ENCODE measurements at regions not wholly inside any gene's neighbourhood (a gene's known extent, or its start where the extent isn't known, plus 50 kb on each side); places are given as distances from the start of the nearest gene placed in this dataset.
"Not testable (repeated sequence)": the region's sequence is repeated elsewhere in the genome, so short reads cannot be mapped to it uniquely, and the experiment has no call there.

DNA sequence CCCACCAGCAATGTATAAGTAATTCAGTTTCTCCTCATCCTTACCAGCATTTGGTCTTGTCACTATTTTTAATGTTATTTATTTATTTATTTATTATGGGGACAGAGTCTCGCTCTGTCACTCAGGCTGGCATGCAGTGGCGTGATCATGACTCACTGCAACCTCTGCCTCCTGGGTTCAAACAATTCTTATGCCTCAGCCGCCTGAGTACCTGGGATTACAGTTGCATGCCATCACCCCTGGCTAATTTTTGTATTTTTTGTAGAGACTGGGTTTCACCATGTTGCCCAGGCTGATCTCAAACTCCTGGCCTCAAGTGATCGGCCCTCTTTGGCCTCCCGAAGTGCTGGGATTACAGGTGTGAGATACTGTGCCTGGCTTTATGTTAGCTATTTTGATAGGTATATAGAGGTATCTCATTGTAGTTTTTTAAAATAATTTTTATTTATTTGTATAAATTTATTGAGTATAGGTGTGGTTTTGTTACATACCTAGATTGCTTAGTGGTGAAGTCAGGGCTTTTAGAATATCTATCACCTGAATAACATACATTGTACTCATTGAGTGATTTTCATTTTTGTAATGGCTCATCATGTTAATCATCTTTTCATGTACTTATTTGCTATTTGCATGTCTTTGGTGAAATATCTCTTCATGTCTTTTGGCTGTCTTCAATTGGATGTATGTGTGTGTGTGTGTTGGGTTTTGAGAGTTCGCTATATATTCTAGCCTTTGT, 53.3 kb downstream of the TANC2 start:
- DNase-seq: no peak
- ATAC-seq (ENCODE audit: poor library complexity): no peak
- intact Hi-C loops (cut with DNase I): no loop called here

DNA sequence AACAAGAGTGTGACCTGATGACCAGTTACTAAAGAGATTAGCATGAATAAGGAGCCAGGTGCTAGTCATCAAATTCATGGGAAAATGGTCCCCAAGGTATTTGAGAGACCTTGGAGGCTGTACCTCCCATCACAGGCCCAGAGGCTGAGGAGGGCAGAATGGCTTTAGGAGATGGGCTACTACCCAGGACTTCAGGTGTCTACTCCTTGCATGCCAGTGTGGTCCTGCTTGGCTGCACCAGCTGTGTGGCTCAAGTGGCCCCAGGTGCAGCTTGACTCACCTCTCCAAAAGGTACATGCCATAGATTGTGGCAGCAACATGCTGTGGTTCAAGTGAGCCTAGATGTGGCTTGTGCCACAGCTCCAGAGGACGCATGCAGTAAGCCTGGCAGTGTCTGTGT, 56.5 kb downstream of the TANC2 start:
- ATAC-seq (ENCODE audit: poor library complexity) (no peak), DNase-seq (no peak)
- intact Hi-C loops (cut with DNase I): no loop called here

DNA sequence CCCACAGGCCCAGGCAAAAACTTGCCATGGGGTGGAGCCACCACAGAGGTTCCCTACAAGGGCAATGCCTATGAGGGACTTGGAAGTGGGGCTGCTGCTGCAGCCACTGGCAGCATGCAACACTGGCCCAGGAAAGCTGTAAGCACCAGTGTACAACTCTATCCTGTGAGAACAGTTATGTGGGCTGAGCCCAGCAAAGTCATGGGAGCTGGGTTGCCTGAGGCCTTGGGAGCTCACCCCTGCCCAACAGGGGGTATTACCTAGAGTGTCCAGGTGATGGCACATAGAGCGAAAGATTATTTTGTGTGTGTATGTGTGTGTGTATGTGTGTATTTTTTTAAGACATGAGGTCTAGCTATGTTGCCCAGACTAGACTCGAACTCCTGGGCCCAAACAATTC, 57.0 kb downstream of the TANC2 start:
- intact Hi-C loops (cut with DNase I): no loop called here
- DNase-seq: no peak
- ATAC-seq (ENCODE audit: poor library complexity): no peak

DNA sequence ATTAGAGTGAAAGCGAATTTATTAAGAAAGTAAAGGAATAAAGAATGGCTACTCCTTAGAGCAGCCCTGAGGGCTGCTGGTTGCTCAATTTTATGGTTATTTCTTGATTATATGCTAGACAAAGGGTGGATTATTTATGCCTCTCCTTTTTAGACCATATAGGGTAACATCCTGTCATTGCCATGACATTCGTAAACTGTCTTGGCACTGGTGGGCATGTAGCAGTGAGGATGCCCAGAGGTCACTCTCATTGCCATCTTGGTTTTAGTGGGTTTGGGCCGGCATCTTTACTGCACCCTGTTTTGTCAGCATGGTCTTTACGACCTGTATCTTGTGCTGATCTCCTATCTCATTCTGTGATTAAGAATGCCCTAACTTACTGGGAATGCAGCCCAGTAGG, 58.2 kb downstream of the TANC2 start:
- intact Hi-C loops (cut with DNase I): no loop called here
- DNase-seq (no peak), ATAC-seq (ENCODE audit: poor library complexity) (no peak)

DNA sequence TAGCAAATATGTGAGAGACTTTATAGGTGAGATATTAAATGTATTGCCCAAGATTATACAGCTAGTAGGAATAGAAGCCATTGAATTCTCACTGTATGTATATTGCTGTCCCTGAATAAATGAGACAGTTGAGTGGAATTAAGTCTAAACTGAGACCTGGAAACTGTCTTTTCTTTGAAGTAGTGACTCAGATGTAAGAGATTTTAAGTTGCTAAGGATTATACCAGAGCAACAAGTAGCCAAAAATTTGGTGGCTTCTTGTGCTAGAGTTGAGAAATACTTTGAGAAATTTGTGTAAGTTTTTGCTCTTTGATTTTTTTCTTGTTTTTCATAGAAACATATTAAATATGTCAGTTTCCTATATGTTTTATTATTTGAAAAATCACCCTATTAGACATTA, 58.7 kb downstream of the TANC2 start:
- no peak for ATAC-seq (ENCODE audit: poor library complexity)
- intact Hi-C loops (cut with DNase I): no loop called here
- DNase-seq: no peak

DNA sequence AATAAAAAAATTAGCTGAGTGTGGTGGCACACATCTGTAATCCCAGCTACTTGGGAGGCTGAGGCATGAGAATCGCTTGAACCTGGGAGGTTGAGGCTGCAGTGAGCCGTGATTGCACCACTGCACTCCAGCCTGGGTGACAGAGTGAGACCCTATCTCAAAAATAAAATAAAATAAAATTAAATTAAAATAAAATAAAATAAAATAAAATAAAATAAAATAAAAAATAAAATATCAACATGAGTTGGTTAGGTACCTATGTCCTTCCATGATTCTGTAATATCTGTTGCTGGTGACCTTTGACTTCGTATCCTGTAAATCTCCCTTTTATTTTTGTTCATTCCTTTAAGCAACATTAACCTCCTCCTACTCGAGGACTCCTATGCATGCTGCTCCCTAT, 59.6 kb downstream of the TANC2 start:
- DNase-seq; intact Hi-C loops (cut with DNase I); ATAC-seq (ENCODE audit: poor library complexity): not testable (repeated sequence)

DNA sequence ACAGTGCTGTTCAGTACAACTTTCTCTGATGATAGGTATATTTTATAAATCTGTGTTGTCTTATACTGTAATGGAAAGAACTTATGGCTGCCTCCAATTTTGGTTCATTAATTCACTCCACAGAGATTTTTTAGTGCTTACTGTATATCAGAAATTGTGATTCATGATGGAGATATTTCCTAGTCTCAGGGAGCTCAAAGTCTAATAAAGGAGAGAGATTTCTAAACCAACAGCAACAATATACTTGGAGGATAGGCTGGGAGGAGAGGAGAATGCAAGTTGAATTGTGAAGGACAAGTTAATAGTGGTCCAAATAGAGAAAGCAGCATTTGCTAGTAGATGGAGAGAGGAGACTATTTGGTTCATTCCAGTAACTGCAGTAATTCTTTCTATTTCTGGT, 63.5 kb downstream of the TANC2 start:
- no peak for ATAC-seq (ENCODE audit: poor library complexity)
- intact Hi-C loops (cut with DNase I): no loop called here
- no peak for DNase-seq

DNA sequence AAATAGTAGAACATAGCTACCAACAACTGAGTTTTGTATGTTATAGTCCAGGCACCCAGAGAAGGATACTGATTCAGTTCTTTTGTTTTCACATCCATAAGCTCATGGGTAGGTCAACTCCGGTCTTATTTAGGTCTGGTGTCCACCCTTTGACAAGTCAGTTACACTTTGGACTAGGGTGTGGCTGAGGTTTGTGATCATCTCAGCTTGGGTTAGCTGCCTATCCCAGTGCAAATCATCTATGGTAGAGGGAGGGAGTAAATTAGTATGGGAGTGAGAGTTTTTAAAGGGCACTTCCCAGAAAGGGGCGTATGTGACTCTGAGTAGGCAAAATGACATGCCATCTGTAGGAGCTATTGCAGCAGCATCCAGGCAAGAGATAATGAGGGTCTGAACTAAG, 66.1 kb downstream of the TANC2 start:
- intact Hi-C loops (cut with DNase I): no loop called here
- no peak for DNase-seq
- ATAC-seq (ENCODE audit: poor library complexity): no peak

DNA sequence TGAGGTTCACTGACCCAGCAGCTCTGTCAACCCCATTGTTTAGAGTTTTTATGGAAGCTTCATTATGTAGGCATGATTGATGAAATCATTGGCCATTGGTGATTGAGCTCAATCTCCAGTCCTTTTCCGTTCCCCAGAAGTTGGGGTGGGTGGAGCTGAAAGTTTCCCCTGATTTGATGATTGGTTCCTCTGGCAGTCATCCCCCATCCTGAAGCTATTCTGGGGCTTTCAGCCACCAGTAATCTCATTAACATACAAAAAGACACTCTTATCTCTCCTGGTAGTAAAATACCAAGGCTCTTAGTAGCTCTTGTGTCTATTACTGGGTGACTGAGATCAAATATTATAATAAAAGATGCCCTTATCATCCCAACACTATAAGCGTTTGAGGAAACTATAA, 67.1 kb downstream of the TANC2 start:
- DNase-seq (no peak), ATAC-seq (ENCODE audit: poor library complexity) (no peak)
- intact Hi-C loops (cut with DNase I): no loop called here

DNA sequence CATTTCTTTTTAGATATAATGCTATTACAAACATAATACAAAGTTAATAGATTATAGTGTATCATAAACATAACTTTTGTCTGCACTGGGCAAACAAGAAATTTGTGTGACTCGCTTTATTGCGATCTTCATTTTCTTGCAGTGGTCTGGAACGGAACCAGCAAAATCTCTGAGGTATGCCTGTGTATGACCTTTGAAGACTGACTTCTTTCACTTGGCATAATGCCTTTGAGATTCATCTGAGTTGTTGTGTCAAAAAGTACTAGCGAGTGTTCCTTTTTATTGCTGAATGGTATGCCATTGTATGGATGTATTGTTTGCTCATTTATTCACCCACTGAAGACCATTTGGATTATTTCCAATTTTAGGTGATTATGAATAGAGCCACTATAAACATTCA, 69.2 kb downstream of the TANC2 start:
- intact Hi-C loops (cut with DNase I): no loop called here
- no peak for DNase-seq

DNA sequence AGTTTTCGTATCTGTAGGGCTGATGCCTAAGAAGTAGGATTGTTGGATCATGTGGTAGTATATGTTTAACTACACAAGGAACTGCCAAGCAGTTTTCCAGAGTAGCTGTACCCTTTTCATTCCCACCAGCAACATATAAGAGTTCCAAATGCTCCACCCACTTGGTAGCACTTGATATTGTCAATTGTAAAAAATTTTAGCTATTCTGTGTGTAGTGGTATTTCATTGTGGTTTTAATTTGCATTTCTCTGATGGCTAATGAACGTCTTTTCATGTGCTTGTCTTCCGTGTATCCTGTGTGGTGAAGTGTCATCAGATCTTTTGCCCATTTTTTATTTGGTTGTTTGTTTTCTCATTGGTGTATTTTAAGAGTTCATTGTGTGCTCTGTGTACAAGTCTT, 69.7 kb downstream of the TANC2 start:
- no peak for DNase-seq
- intact Hi-C loops (cut with DNase I): no loop called here
- no peak for ATAC-seq (ENCODE audit: poor library complexity)

More for the DNA sequence above, 69.2 kb downstream of the TANC2 start:
- no peak for ATAC-seq (ENCODE audit: poor library complexity)

DNA sequence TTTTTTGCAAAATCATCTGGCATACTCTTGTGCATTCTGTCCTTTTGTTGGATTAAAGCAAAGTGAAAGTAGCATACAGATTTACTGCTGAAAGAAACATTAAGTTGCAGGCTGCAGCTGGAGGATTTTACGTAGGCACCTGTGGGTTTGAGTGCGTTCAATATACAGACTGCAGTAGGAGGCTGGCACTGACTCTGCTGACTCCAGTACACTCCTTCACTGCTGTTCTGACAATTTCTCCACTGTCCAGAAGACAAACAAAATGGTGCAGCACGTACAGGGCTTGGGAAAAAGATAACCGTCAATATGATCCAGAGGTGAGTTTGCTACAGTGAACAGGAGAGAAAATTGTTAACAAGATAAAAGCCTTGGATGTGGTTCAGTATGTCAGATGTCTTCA, 73.3 kb downstream of the TANC2 start:
- no peak for ATAC-seq (ENCODE audit: poor library complexity)
- intact Hi-C loops (cut with DNase I): no loop called here
- DNase-seq: no peak

DNA sequence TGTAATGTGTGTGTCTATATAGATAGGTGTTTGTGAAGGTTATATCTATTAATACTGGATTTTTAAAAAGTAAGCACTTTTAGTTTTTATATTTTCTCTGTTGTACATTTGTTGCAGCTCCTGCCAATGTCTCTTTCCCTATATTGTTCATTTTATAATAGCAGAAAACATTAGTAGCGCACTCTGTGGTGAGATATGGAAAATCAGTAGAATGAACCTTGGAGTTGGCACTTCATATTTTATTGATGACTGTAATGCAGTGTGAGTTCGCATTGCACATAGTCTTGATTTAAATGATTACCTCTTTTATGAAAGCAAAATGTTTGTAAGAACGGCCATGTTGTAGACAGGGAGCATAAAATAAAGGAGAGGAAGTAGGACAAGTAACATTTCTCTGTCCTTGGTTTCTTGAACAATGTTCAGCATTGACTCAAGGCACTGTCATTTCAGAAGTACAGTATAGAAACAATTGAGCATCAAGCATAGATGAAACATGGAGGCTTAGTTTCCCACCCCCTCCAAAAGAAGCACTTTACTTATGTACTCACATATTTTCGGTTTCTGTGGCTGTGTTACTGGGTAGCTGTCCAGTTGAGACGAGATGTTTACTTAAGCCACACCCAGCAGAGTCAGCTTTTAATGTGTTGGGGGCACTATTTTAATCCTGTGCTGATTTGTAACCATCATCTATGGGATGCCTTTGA, 74.0 kb downstream of the TANC2 start:
- intact Hi-C loops (cut with DNase I): no loop called here
- no peak for DNase-seq
- no peak for ATAC-seq (ENCODE audit: poor library complexity)

DNA sequence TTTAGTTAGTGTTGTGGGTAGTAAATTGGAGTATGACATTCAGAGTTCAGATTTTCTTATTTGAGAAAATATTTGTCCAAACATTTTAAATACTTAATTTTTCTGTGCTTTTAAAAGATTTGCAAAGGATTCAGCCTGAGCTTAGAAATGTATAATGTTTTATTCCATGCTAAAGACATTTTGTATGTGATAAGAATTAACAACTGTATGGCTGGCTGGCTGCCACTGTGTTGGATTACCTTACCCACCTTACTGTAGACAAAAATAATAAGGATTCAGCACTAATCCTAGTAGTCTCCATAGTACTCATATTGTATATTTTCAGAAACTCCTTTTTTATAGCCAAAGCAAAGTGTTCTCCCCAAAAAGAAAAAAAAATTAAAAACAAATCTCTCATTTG, 74.8 kb downstream of the TANC2 start:
- intact Hi-C loops (cut with DNase I): no loop called here
- DNase-seq (no peak), ATAC-seq (ENCODE audit: poor library complexity) (no peak)

DNA sequence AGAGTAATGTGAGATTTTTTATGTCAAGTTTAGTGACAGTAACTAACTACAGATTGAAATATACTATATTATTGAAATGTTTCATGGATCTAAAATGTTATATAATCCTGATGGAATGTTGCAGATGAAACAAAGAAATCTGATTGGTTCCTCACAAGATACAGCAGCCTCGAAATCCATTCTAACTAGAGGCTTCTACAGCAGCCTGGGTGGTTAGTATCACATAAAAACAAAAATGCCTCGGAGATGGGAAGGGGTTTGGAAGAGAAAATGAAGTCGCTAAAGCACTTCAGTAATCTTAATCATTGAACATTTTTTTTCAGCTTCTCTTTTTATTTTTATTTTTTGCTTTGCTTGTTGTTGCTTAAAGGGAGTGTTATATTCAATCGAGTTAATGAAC, 75.2 kb downstream of the TANC2 start:
- intact Hi-C loops (cut with DNase I): no loop called here
- no peak for DNase-seq
- no peak for ATAC-seq (ENCODE audit: poor library complexity)

DNA sequence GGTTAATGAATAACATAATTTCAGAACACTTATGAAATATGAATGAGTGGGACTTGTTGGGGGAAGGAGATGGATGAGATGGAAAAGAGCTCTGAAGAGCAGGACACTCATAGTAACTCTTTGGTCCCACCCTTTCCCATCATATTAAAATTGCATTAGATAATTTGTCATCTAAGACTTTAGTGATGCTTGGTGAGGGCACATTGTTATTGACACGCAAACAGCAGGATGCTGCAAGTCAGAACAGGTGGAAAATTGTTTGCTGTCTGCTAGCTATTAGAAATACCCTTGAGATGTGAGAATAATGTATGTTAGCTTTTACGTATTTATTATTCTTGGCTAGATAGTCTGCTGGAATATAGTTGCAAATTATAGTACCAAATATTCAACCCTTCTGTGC, 75.7 kb downstream of the TANC2 start:
- intact Hi-C loops (cut with DNase I): no loop called here
- ATAC-seq (ENCODE audit: poor library complexity) (no peak), DNase-seq (no peak)

DNA sequence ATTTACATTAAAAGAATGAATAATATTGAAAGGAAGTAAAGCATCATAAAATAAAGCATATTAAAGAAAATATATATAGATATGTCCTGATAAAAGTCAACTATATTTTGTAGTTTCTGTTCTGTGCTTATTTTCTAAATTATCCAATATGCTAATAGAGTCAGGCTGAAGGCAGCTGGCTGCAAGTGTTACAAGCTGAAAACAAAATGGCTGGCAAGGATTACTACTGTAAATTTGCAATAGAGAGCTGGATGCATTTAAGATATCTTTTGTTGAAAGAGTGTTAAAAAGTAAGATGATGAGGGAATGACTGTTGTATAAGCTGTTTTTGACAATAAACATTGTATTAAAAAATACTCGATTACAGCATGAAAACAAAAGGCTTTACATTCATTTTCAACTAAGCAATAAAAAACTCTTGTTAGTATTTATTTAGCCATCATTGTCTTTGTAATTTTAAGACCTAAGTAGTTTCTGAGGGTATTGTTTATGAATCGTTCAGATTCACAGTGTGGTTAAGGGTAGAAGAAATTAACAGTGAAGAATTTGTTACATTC, 76.3 kb downstream of the TANC2 start:
- no peak for DNase-seq
- no peak for ATAC-seq (ENCODE audit: poor library complexity)
- intact Hi-C loops (cut with DNase I): no loop called here

DNA sequence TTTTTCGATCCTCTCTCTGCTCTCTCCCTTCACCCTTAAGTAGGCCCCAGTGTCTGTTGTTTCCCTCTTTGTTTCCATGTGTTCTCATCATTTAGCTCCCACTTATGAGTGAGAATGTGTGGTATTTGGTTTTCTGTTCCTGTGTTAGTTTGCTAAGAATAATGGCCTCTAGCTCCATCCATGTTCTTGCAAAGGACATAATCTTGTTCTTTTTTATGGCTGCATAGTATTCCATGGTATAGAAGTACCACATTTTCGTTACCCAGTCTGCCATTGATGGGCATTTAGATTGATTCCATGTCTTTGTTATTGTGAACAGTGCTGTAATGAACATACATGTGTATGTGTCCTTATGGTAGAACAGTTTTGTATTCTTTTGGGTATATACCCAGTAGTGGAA, 91.5 kb downstream of the TANC2 start:
- ATAC-seq (ENCODE audit: poor library complexity): not testable (repeated sequence)

DNA sequence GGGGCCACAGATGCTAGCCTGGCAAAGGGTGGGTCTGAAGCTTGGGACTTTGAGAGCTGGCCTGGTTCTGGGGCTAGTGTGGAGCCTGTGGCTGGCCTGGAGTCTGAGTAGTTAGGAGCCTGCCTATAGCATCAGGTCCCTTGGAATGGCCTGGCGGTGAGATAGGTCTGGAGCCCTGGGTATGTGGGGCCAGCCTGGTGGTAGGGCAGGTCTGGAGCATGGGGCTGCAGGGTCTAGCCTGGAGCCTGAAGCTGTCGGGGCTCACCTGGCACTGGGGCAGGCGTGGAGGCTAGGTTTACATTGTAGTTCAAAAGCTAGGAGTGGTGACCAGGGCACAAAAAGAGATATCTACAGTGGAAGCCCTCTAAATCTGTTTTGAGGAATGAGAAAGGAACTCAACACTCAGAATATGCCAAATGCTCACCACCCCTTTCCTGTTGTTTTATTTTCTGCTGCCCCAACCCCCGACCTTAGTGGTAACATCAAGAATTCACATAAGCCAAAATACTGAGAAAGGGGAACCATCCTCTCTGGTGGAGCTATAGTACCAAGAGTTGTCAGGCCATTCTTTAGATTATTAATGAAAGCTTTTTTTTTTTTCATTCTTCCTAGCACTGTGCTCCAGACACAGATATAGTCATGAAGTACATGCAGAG, 100.3 kb downstream of the TANC2 start:
- DNase-seq (no peak), ATAC-seq (ENCODE audit: poor library complexity) (no peak)
- intact Hi-C loops (cut with DNase I): no loop called here

More for the DNA sequence above, 91.5 kb downstream of the TANC2 start:
- DNase-seq; intact Hi-C loops (cut with DNase I): not testable (repeated sequence)

DNA sequence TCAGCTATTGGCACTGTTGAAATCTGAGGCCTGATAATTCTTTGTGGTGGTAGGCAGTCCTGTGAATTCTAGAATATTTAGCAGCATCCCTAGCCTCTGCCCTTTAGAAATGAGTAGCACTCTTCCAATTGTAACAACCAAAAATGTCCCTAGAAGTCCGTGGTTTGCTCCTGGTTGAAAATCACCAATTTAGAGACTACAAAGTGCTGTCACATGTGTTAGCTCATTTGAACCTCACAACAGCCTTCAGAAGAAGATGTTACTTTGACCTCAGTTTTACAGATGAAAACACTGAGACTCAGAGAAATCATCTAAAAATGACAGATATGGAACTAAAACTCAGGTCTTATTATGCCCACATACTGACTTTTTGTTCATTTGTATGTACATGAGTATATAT, 103.2 kb downstream of the TANC2 start:
- intact Hi-C loops (cut with DNase I): no loop called here
- ATAC-seq (ENCODE audit: poor library complexity) (no peak), DNase-seq (no peak)

All from Right ventricle myocardium superior (tissue), 1 donor.